Trophoblast cell (in vitro differentiated cells and primary cell): ENCODE measurements at regions not wholly inside any gene's neighbourhood (a gene's known extent, or its start where the extent isn't known, plus 50 kb on each side); places are given as distances from the start of the nearest gene placed in this dataset.

ENCODE experiments used
- DNase-seq, 2 donors: peaks; one replicate each; pipeline ENCODE4 v3.0.0-alpha.2; 2016
- H2AFZ ChIP-seq: 2 replicates; pipeline ENCODE4 v1.6.1; 2013; ENCODE audit warnings: low read length, moderate library complexity, mild to moderate bottlenecking; ENCODE audit not compliant: insufficient read depth, poor library complexity
- H2AK5ac ChIP-seq: 2 replicates; pipeline ENCODE4 v1.6.1; 2013; ENCODE audit warnings: mild to moderate bottlenecking, low read length
- H2BK120ac ChIP-seq: 2 replicates; pipeline ENCODE4 v1.6.1; 2013; ENCODE audit warnings: low read length, mild to moderate bottlenecking, moderate library complexity; ENCODE audit not compliant: insufficient read depth, poor library complexity
- H2BK12ac ChIP-seq: 2 replicates; pipeline ENCODE4 v1.6.1; 2013; ENCODE audit warnings: mild to moderate bottlenecking, low read length, moderate library complexity
- H2BK5ac ChIP-seq: 2 replicates; pipeline ENCODE4 v1.6.1; 2013; ENCODE audit warnings: low read length, low read depth, moderate library complexity, mild to moderate bottlenecking; ENCODE audit not compliant: poor library complexity
- H3K14ac ChIP-seq: 2 replicates; pipeline ENCODE4 v1.6.1; 2013; ENCODE audit warnings: mild to moderate bottlenecking, low read length
- H3K18ac ChIP-seq: 2 replicates; pipeline ENCODE4 v1.6.1; 2013; ENCODE audit warnings: mild to moderate bottlenecking, low read length
- H3K23ac ChIP-seq: 2 replicates; pipeline ENCODE4 v1.6.1; 2013; ENCODE audit warnings: low read length
- H3K27ac ChIP-seq: 2 replicates; pipeline ENCODE4 v1.5.1; 2013; ENCODE audit warnings: low read depth, mild to moderate bottlenecking, inconsistent platforms, low read length, moderate library complexity
- H3K27me3 ChIP-seq: 2 replicates; pipeline ENCODE4 v1.6.1; 2013; ENCODE audit warnings: inconsistent platforms, mild to moderate bottlenecking, low read length, moderate library complexity; ENCODE audit not compliant: insufficient read depth
- H3K36me3 ChIP-seq, 2 experiments: 1 replicate in 1 of 2; 2 replicates in 1 of 2; pipeline ENCODE4 v1.6.1; 2013; ENCODE audit warnings: low read length in 2 of 2, mild to moderate bottlenecking in 2 of 2, moderate library complexity in 1 of 2; ENCODE audit not compliant: insufficient read depth in 2 of 2, control insufficient read depth in 1 of 2
- H3K4ac ChIP-seq: 2 replicates; pipeline ENCODE4 v1.6.1; 2013; ENCODE audit warnings: low read depth, mild to moderate bottlenecking, low read length, moderate library complexity
- H3K4me1 ChIP-seq, 2 experiments: 1 replicate in 1 of 2; 2 replicates in 1 of 2; pipeline ENCODE4 v1.6.1; 2013; ENCODE audit warnings: low read length in 2 of 2, mild to moderate bottlenecking in 2 of 2, moderate library complexity in 1 of 2; ENCODE audit not compliant: insufficient read depth in 2 of 2, control insufficient read depth in 1 of 2
- H3K4me2 ChIP-seq: 2 replicates; pipeline ENCODE4 v1.6.1; 2013; ENCODE audit warnings: inconsistent platforms, mild to moderate bottlenecking, low read length, moderate library complexity
- H3K4me3 ChIP-seq: 2 replicates; pipeline ENCODE4 v1.5.1; 2013; ENCODE audit warnings: mild to moderate bottlenecking, low read depth, low read length, inconsistent platforms
- H3K79me1 ChIP-seq: one replicate; pipeline ENCODE4 v1.6.1; 2013; ENCODE audit warnings: low read length
- H3K79me2 ChIP-seq: 2 replicates; pipeline ENCODE4 v1.6.1; 2013; ENCODE audit warnings: low read length, mild to moderate bottlenecking; ENCODE audit not compliant: control insufficient read depth, insufficient read depth, poor library complexity
- H3K9ac ChIP-seq: 2 replicates; pipeline ENCODE4 v1.6.1; 2013; ENCODE audit warnings: mild to moderate bottlenecking, low read length
- H3K9me3 ChIP-seq: 2 replicates; pipeline ENCODE4 v1.6.1; 2013; ENCODE audit warnings: low read depth, mild to moderate bottlenecking, control low read depth, inconsistent platforms, low read length; ENCODE audit not compliant: insufficient read depth
- H4K12ac ChIP-seq: 2 replicates; pipeline ENCODE4 v1.6.1; 2013; ENCODE audit warnings: low read depth, mild to moderate bottlenecking, low read length, moderate library complexity
- H4K8ac ChIP-seq: 2 replicates; pipeline ENCODE4 v1.6.1; 2013; ENCODE audit warnings: low read depth, mild to moderate bottlenecking, low read length, moderate library complexity
- H4K91ac ChIP-seq: one replicate; pipeline ENCODE4 v1.6.1; 2013; ENCODE audit warnings: low read depth, mild to moderate bottlenecking, low read length, moderate library complexity
- WGBS: extraction: QIAGEN DNeasy Blood & Tissue Kit; methylation state at CpG from one replicate; pipeline ENCODE4 v1.1.7; 2013; ENCODE audit warnings: missing lambda C conversion rate; ENCODE audit not compliant: insufficient read length, insufficient coverage; ENCODE audit errors: extremely low coverage; 5-methylcytosine and 5-hydroxymethylcytosine counted together

DNA sequence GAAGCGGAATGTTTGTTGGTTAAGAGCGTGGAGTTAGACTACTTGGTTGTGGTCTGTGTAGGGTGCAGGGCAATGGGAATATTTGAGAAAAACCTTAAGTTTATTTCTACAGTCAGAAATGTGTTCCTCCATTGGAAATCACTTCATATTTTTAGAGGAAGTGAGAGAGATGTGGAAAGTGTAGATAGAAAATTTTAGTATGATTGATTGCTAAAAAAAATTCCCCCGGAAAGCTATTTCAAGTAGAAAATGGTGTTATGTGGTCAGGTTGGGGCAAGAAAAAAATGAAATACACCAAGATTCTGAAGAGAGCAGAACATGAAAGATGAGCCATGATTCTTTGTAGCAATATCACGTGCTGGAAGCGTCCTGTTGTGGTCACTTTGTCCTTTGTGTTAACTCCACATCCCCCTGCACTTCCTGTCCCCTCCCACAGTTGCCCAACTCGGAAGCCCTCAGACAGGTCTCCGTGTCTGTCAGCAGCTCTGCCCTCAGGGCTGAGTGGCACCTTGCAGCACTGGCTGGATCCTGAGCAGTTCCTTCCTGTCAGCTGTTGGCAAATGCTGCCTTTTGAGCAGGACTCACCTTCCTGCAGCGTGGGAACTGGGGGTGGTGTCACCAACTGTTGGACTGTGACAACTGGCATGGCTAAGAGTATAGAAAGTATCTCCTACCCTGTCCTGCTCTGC, 137.5 kb upstream of the SLC24A3 start:
- Histone ChIP-seq H3K4ac (no peak overlapping the region), H3K79me2 (no peaks in the 10 kb centered on the region), H3K4me1 (peaks cover 0 to 2% of the 10 kb centered on the region in 2 experiments), H3K9ac (no peak overlapping the region), H3K27me3 (no peaks in the 10 kb centered on the region), H4K12ac (no peak overlapping the region), H2AFZ (no peak overlapping the region), H2BK120ac (no peak overlapping the region), H3K18ac (no peak overlapping the region), H3K4me3 (no peak overlapping the region), H3K36me3 (no peaks in the 10 kb centered on the region), H3K14ac (no peak overlapping the region), H3K27ac (no peak overlapping the region), H3K23ac (no peak overlapping the region), H2BK12ac (no peak overlapping the region), H2AK5ac (no peak overlapping the region), H3K9me3 (no peaks in the 10 kb centered on the region), H4K91ac (no peak overlapping the region), H2BK5ac (no peak overlapping the region), H3K79me1 (no peaks in the 10 kb centered on the region), H4K8ac (no peak overlapping the region), H3K4me2 (no peak overlapping the region)
- DNase-seq, result peak in 1 of 2 donors; percentile 10
- no CpG with 5 or more reads among the region's 8 CpGs for WGBS

GRCh38 chr20:19077370-19078220, 134.8 kb upstream of the SLC24A3 start:
- no peak overlapping the region for H4K8ac ChIP-seq
- WGBS, result no CpG with 5 or more reads among the region's 5 CpGs
- no peaks in the 10 kb centered on the region for H3K27me3 ChIP-seq

DNA sequence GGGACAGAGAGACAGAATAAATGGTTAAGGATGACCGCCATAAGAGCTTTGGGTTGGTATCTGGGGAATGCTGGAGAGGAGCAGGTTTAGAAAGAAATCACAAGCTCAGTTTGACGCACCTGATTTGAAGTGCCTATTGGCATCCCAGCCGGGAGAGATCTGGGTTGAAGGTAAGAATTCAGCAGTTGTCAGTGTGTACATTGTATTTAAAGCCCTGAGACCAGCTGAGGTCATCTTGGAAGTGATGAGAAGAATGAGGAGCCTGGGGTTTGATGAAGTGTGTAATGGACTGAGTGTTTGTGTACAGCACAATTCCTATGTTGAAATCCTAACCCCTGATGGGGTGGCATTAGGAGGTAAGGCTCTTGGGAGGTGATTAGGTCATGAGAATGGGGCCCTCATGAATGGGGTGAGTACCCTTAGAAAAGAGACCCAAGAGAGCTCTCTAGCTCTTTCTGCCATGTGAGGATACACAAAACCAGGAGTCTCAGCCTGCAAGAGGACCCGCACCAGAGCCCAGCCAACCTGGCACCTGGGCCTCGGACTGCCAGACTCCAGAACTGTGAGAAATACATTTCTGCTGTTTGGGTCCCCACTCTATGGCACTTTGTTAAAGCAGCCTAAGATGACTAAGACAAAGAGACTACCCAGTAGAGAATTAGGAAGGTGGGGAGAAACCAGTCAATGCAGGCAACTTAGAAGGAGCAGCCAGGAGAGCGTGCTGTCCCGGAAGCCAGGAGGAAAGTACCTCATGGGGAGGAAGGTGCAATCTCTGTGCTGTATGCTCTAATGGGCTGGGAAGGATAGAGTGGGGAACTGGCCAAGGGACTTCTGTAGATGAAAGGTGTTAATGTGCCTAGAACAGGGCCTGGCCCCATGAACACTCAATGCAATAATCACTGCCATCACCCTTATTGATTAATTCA, 133.7 kb upstream of the SLC24A3 start:
- H4K12ac ChIP-seq, result no peak overlapping the region
- no peak overlapping the region for H3K23ac ChIP-seq
- peak; percentile 29 to 52 for DNase-seq
- H2AK5ac ChIP-seq, result no peak overlapping the region
- no peak overlapping the region for H3K4ac ChIP-seq
- H3K9ac ChIP-seq, result no peak overlapping the region
- H3K79me2 ChIP-seq, result no peaks in the 10 kb centered on the region
- no peaks in the 10 kb centered on the region for H3K79me1 ChIP-seq
- H3K27ac ChIP-seq, result no peak overlapping the region
- no peaks in the 10 kb centered on the region for H3K27me3 ChIP-seq
- H3K4me1 ChIP-seq, result peaks cover 0 to 2% of the 10 kb centered on the region in 2 experiments
- H3K36me3 ChIP-seq, result no peaks in the 10 kb centered on the region
- no peak overlapping the region for H4K91ac ChIP-seq
- no peaks in the 10 kb centered on the region for H3K9me3 ChIP-seq
- no peak overlapping the region for H3K4me2 ChIP-seq
- H2AFZ ChIP-seq, result no peak overlapping the region
- H3K14ac ChIP-seq, result no peak overlapping the region
- no peak overlapping the region for H4K8ac ChIP-seq
- H3K18ac ChIP-seq, result no peak overlapping the region
- no CpG with 5 or more reads among the region's 7 CpGs for WGBS
- no peak overlapping the region for H2BK5ac ChIP-seq
- no peak overlapping the region for H2BK120ac ChIP-seq
- H3K4me3 ChIP-seq, result no peak overlapping the region
- no peak overlapping the region for H2BK12ac ChIP-seq

More at GRCh38 chr20:19077370-19078220, 134.8 kb upstream of the SLC24A3 start:
- Histone ChIP-seq H3K4me3 (no peak overlapping the region), H2AFZ (no peak overlapping the region), H3K79me1 (no peaks in the 10 kb centered on the region), H2AK5ac (no peak overlapping the region), H2BK120ac (no peak overlapping the region), H3K4me2 (no peak overlapping the region), H3K36me3 (no peaks in the 10 kb centered on the region), H4K12ac (no peak overlapping the region), H4K91ac (no peak overlapping the region), H3K4me1 (peaks cover 0 to 2% of the 10 kb centered on the region in 2 experiments), H3K18ac (no peak overlapping the region), H2BK12ac (no peak overlapping the region), H3K4ac (no peak overlapping the region), H3K79me2 (no peaks in the 10 kb centered on the region), H2BK5ac (no peak overlapping the region), H3K14ac (no peak overlapping the region), H3K23ac (no peak overlapping the region), H3K9me3 (no peaks in the 10 kb centered on the region), H3K9ac (no peak overlapping the region), H3K27ac (no peak overlapping the region)
- DNase-seq, result no peak
